ENCODE measurements at regions not wholly inside any gene's neighbourhood (a gene's known extent, or its start where the extent isn't known, plus 50 kb on each side); places are given as distances from the start of the nearest gene placed in this dataset.

DNA sequence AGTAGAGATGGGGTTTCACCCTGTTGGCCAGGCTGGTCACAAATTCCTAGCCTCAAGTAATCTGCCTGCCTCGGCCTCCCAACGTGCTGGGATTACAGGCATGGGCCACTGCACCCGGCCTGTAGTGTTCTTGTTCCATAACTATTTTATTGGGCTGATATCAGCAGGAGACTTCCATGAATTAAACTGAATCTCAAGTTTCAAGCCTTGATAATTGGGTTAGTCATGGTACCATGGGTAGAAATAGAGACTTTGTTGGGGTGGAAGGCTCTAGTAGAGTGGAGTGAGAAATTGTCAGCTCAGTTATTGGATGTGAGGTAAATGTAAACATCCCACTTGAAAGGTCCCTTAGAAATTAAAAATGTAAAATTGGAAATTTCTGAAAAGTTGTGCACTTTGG lies 419.1 kb downstream of the ADGRL2 start:
- TF ChIP-seq, protein P1, sequence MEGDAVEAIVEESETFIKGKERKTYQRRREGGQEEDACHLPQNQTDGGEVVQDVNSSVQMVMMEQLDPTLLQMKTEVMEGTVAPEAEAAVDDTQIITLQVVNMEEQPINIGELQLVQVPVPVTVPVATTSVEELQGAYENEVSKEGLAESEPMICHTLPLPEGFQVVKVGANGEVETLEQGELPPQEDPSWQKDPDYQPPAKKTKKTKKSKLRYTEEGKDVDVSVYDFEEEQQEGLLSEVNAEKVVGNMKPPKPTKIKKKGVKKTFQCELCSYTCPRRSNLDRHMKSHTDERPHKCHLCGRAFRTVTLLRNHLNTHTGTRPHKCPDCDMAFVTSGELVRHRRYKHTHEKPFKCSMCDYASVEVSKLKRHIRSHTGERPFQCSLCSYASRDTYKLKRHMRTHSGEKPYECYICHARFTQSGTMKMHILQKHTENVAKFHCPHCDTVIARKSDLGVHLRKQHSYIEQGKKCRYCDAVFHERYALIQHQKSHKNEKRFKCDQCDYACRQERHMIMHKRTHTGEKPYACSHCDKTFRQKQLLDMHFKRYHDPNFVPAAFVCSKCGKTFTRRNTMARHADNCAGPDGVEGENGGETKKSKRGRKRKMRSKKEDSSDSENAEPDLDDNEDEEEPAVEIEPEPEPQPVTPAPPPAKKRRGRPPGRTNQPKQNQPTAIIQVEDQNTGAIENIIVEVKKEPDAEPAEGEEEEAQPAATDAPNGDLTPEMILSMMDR (conservative IDR thresholded peaks at IDR 0.05; ENCODE audit: low read depth, low read length) = no peak
- TF ChIP-seq FOS (IDR thresholded peaks at IDR 0.05; ENCODE audit: low read depth, low read length) (no peak), RAD21 (IDR thresholded peaks at IDR 0.05; ENCODE audit: low read length) (no peak), POLR2A (IDR thresholded peaks at IDR 0.05; ENCODE audit: low read depth, low read length) (no peak), MXI1 (IDR thresholded peaks at IDR 0.05; ENCODE audit: borderline replicate concordance, low read depth, low read length) (no peak), SMC3 (IDR thresholded peaks at IDR 0.05; ENCODE audit: low read depth, low read length) (no peak), CHD1 (IDR thresholded peaks at IDR 0.05; ENCODE audit: low read depth, low read length) (no peak), RFX5 (IDR thresholded peaks at IDR 0.05; ENCODE audit: low read depth, low read length) (no peak), MAFK (IDR thresholded peaks at IDR 0.05; ENCODE audit: low read depth, low read length) (no peak), NFE2L2 (IDR thresholded peaks at IDR 0.05; ENCODE audit: low read depth, low read length) (no peak)
- TF ChIP-seq, protein P2, sequence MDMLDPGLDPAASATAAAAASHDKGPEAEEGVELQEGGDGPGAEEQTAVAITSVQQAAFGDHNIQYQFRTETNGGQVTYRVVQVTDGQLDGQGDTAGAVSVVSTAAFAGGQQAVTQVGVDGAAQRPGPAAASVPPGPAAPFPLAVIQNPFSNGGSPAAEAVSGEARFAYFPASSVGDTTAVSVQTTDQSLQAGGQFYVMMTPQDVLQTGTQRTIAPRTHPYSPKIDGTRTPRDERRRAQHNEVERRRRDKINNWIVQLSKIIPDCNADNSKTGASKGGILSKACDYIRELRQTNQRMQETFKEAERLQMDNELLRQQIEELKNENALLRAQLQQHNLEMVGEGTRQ (IDR thresholded peaks at IDR 0.05; ENCODE audit: low read depth, low read length) = no peak
